ENCODE measurements at regions not wholly inside any gene's neighbourhood (a gene's known extent, or its start where the extent isn't known, plus 50 kb on each side); places are given as distances from the start of the nearest gene placed in this dataset.

- no peak for TF ChIP-seq POLR2A (IDR thresholded peaks at IDR 0.05; ENCODE audit: low read length)
- no peak for TF ChIP-seq GATA1 (IDR thresholded peaks at IDR 0.05; ENCODE audit: low read depth, low read length)
These were observed 110.2 kb upstream of the ISL1 start for GRCh38 chr5:51273021-51273420.
